Esophagus squamous epithelium (tissue), 5 donors: ENCODE measurements at regions not wholly inside any gene's neighbourhood (a gene's known extent, or its start where the extent isn't known, plus 50 kb on each side); places are given as distances from the start of the nearest gene placed in this dataset.

Experiments
- DNase-seq: peaks from one replicate; lab custom pipeline; 2025; lab: John Stamatoyannopoulos, UW
- H3K27ac ChIP-seq, 4 donors: fragments of 200-600 bp; sonication (generic); one replicate each; pipeline ENCODE4 v1.5.1; 2016 to 2019; ENCODE audit warnings: mild to moderate bottlenecking in 1 of 4
- H3K27me3 ChIP-seq, 4 donors: fragments of 200-600 bp; sonication (generic); 1 replicate in 3 of 4; 2 replicates in 1 of 4; pipeline versions ENCODE4 v1.5.1 to v1.6.0; 2017 to 2021; ENCODE audit warnings: antibody characterized with exemption in 1 of 4
- H3K36me3 ChIP-seq, 3 donors: fragments of 200-600 bp; sonication (generic); one replicate each; pipeline ENCODE4 v1.5.1; 2016 to 2019
- H3K4me1 ChIP-seq, 3 donors: fragments of 200-600 bp; sonication (generic); one replicate each; pipeline ENCODE4 v1.5.1; 2017 to 2019
- H3K4me3 ChIP-seq, 4 donors: fragments of 200-600 bp; sonication (generic); 1 replicate in 3 of 4; 2 replicates in 1 of 4; pipeline ENCODE4 v1.5.1; 2016 to 2019; ENCODE audit warnings: mild to moderate bottlenecking in 2 of 4, moderate library complexity in 1 of 4
- H3K9me3 ChIP-seq, 3 donors: fragments of 200-600 bp; sonication (generic); one replicate each; pipeline ENCODE4 v1.5.1; 2016 to 2019
- POLR2A ChIP-seq, 4 donors: fragments of 450-650 bp; IDR thresholded peaks; one replicate each; pipeline ENCODE4 v1.6.1; 2017; ENCODE audit warnings: antibody characterized with exemption in 4 of 4, mild to moderate bottlenecking in 4 of 4, moderate library complexity in 3 of 4
- WGBS, 2 donors: methylation state at CpG; one replicate each; pipeline ENCODE4 v1.1.5; 2018; 5-methylcytosine and 5-hydroxymethylcytosine counted together
- intact Hi-C: fragments of 100-400 bp; cut with DNase I; formaldehyde crosslinking; loops from one replicate; pipeline ENCODE4 v1.15.0; 2022
- TF ChIP-seq, protein P1 (sequence below), 6 experiments: fragments of 450-650 bp in 4 of 6; fragments of 200-600 bp in 2 of 6; sonication (generic) in 2 of 6; IDR thresholded peaks; one replicate each; pipeline ENCODE4 v1.5.1; 2016 to 2019; ENCODE audit warnings: antibody characterized with exemption in 6 of 6, mild to moderate bottlenecking in 4 of 6, moderate library complexity in 4 of 6
- donor health status: DM: yes; HTN: yes; CAD: no.

DNA sequence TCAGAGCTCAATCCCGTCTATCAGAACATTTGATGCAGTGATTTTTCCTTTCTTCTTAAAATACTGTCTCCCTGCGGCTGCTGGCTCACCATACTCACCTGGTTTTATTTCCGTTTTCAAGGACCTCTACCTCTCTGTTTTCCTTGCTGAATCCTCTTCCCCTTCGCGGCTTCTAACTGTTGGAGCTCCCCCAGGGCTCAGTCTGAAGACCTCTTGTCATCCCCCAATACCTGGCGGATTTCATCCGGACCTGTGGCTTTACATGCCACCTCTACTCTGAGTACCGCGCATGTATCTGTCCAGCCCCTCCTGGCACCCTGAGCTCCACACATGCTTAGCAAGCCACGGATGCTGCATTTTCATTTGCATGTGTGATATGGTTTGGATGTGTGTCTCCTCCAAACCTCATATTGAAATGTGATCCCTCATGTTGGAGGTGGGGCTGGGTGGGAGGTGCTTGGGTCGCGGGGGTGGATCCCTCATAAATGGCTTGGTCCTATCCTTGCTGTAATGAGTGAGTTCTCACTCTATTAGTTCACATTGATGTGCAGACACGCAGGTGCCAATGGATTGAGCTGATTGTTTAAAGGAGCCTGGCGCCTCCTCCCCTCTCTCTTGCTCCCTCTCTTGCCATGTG lies 106.2 kb upstream of the LSM14A start:
- no peak overlapping the region for H3K4me3 ChIP-seq
- WGBS, 2 donors = 19 to 43% methylated on average over 14 of the region's 14 CpGs
- DNase-seq = no peak
- TF ChIP-seq, protein P1, sequence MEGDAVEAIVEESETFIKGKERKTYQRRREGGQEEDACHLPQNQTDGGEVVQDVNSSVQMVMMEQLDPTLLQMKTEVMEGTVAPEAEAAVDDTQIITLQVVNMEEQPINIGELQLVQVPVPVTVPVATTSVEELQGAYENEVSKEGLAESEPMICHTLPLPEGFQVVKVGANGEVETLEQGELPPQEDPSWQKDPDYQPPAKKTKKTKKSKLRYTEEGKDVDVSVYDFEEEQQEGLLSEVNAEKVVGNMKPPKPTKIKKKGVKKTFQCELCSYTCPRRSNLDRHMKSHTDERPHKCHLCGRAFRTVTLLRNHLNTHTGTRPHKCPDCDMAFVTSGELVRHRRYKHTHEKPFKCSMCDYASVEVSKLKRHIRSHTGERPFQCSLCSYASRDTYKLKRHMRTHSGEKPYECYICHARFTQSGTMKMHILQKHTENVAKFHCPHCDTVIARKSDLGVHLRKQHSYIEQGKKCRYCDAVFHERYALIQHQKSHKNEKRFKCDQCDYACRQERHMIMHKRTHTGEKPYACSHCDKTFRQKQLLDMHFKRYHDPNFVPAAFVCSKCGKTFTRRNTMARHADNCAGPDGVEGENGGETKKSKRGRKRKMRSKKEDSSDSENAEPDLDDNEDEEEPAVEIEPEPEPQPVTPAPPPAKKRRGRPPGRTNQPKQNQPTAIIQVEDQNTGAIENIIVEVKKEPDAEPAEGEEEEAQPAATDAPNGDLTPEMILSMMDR (IDR thresholded peaks at IDR 0.05) = no peak
- no peak for TF ChIP-seq POLR2A (IDR thresholded peaks at IDR 0.05)
- H3K36me3 ChIP-seq = no peaks in the 10 kb centered on the region
- no peaks in the 10 kb centered on the region for H3K9me3 ChIP-seq
- no peak overlapping the region for H3K27ac ChIP-seq
- intact Hi-C loops = no loop called here
- H3K27me3 ChIP-seq = peaks cover 0 to 42% (median 0%) of the 10 kb centered on the region in 4 donors
- no peaks in the 10 kb centered on the region for H3K4me1 ChIP-seq

DNA sequence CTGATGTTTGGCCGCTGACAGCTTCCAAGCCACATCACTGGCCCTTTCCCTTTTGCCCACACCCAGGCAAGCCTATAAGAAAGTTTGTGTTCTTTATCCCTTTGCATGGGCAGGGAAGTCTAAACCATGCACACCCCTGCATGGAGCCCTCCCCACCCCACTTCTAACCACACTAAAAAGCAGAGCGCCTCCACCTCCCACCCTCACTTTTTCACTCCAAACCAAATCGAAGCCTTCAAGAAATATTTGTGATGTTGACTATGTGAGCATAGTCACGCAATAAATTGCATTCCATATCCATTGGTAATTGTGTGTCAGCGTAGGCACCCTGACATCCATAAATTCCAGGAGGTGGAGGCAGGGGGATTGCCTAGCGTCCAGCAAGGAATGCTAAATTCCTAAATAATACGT lies 104.4 kb upstream of the LSM14A start:
- no peak for DNase-seq
- H3K4me1 ChIP-seq = no peaks in the 10 kb centered on the region
- TF ChIP-seq POLR2A (IDR thresholded peaks at IDR 0.05) = no peak
- TF ChIP-seq, protein P1 (IDR thresholded peaks at IDR 0.05) = no peak
- H3K36me3 ChIP-seq = no peaks in the 10 kb centered on the region
- H3K9me3 ChIP-seq = no peaks in the 10 kb centered on the region
- intact Hi-C loops = no loop called here
- H3K27me3 ChIP-seq = peaks cover 0 to 47% (median 0%) of the 10 kb centered on the region in 4 donors
- no peak overlapping the region for H3K27ac ChIP-seq
- H3K4me3 ChIP-seq = no peak overlapping the region
- 77 to 88% methylated on average over 6 to 7 of the region's 7 CpGs for WGBS, 2 donors

DNA sequence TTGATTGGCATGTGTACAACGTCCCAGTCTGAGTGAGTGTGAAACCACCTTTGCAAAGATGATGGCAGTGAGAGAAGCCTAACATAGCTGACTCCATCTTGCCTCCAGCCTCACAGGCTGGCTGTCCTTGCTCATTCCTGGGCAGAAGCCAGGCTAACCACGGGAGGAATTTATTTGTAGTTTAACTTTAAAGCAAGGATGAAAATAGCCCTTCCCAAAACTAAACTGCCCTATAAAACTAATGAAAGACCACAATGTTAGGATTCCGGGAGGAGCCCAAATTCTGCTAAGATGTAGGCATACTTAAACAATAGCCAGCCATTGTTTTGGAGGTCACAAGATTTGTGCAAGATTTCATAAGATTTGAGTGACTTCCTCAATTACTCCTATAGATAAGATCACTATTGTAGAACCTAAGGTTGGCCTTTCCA lies 96.6 kb upstream of the LSM14A start:
- Histone ChIP-seq H3K27me3 (peaks cover 0 to 27% (median 0%) of the 10 kb centered on the region in 4 donors), H3K9me3 (no peaks in the 10 kb centered on the region), H3K36me3 (no peaks in the 10 kb centered on the region), H3K4me3 (no peak overlapping the region), H3K4me1 (no peaks in the 10 kb centered on the region), H3K27ac (no peak overlapping the region)
- TF ChIP-seq, protein P1 (IDR thresholded peaks at IDR 0.05) = no peak
- TF ChIP-seq POLR2A (IDR thresholded peaks at IDR 0.05) = no peak
- intact Hi-C loops = no loop called here
- 28 to 41% methylated on average over 3 of the region's 3 CpGs for WGBS, 2 donors
- no peak for DNase-seq

DNA sequence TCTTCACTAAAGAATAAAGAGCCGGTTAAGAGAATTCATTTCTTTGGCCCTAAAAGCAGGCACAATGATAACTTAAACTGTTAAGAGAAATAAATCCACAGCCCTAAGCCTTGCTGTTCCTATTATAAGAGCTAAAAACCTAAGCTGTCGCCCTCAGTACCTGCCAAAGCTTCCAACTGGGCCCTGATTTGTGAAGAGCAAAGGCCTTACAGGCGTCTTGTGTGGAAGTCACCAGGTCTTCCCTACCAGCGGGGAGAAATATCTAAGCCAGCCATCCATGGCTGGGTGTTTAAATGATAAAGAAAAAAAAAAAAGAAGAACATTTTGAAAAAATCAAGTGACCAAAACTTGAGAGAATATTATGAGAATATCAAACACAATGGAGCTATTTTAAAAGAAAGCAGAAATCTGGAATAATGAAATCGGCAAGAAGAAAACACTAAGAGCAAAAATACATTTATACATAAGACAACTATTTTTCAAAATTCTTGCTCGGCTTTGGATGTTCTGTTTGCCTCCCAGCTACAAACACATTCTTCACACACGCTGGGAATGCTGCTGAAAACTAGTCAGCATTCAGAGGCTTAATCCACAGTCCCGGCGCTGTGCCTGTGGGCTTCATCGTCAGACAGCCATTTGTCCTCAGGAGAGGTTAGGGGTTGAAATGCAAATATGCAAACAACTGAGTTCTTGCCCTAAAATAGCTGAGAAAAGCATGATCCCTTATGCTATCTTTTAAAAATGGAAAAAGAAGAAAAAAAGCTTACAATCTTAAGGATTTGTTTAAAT lies 89.8 kb upstream of the LSM14A start:
- H3K27ac ChIP-seq = no peak overlapping the region
- intact Hi-C loops = no loop called here
- TF ChIP-seq POLR2A (IDR thresholded peaks at IDR 0.05) = no peak
- TF ChIP-seq, protein P1 (IDR thresholded peaks at IDR 0.05) = no peak
- no peak for DNase-seq
- H3K36me3 ChIP-seq = no peaks in the 10 kb centered on the region
- H3K4me3 ChIP-seq = no peak overlapping the region
- H3K4me1 ChIP-seq = no peaks in the 10 kb centered on the region
- H3K27me3 ChIP-seq = peaks cover 0 to 27% (median 0%) of the 10 kb centered on the region in 4 donors
- 43 to 56% methylated on average over 10 of the region's 10 CpGs for WGBS, 2 donors
- no peaks in the 10 kb centered on the region for H3K9me3 ChIP-seq
